ENCODE measurements at regions not wholly inside any gene's neighbourhood (a gene's known extent, or its start where the extent isn't known, plus 50 kb on each side); places are given as distances from the start of the nearest gene placed in this dataset.

GRCh38 chr5:118554981-118555380 is 433.4 kb downstream of the DTWD2 start:
- Histone ChIP-seq H3K4me1 (ENCODE audit: insufficient read depth, insufficient read length) (no peaks in the 10 kb centered on the region), H3K27me3 (ENCODE audit: insufficient read depth, insufficient read length) (no peaks in the 10 kb centered on the region), H3K9ac (ENCODE audit: insufficient read length, low read depth) (no peak overlapping the region), H3K36me3 (ENCODE audit: insufficient read depth, insufficient read length, low read length) (no peaks in the 10 kb centered on the region), H3K4me3 (ENCODE audit: insufficient read length, low read depth) (no peak overlapping the region), H3K9me3 (ENCODE audit: insufficient read depth, low read length) (no peaks in the 10 kb centered on the region)
- DNase-seq (ENCODE audit: low read depth, low spot score): no peak
- TF ChIP-seq SUZ12 (IDR thresholded peaks at IDR 0.05; ENCODE audit: extremely low read depth, insufficient read depth, insufficient read length) (no peak), YY1 (IDR thresholded peaks at IDR 0.05; ENCODE audit: insufficient read depth, insufficient read length) (no peak), ZNF274 (IDR thresholded peaks at IDR 0.05; ENCODE audit: low read depth, low read length) (no peak)

DNA sequence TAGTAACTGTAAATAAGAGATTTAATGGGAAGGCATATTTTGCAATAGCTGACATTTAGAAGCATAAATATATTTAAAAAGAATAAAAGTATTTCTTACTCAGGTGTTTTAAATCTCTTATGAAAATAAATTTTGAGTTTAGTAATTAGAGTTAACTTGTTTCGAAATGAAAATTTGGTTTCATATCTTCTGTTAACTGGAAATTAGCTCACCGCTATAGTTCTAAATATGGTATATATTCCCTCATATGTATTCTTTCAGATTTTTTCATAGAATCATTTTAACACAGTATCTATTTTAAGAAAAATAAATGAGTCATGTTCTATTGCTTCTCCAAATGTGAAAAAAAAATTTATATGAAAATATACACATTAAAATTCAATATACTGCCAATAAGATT is 434.1 kb downstream of the DTWD2 start:
- Histone ChIP-seq H3K9me3 (ENCODE audit: insufficient read depth, low read length) (no peaks in the 10 kb centered on the region), H3K4me1 (ENCODE audit: insufficient read depth, insufficient read length) (no peaks in the 10 kb centered on the region), H3K36me3 (ENCODE audit: insufficient read depth, insufficient read length, low read length) (no peaks in the 10 kb centered on the region), H3K4me3 (ENCODE audit: insufficient read length, low read depth) (no peak overlapping the region), H3K27me3 (ENCODE audit: insufficient read depth, insufficient read length) (no peaks in the 10 kb centered on the region), H3K9ac (ENCODE audit: insufficient read length, low read depth) (no peak overlapping the region)
- DNase-seq (ENCODE audit: low read depth, low spot score): no peak
- TF ChIP-seq YY1 (IDR thresholded peaks at IDR 0.05; ENCODE audit: insufficient read depth, insufficient read length) (no peak), ZNF274 (IDR thresholded peaks at IDR 0.05; ENCODE audit: low read depth, low read length) (no peak), SUZ12 (IDR thresholded peaks at IDR 0.05; ENCODE audit: extremely low read depth, insufficient read depth, insufficient read length) (no peak)

- TF ChIP-seq SUZ12 (IDR thresholded peaks at IDR 0.05; ENCODE audit: extremely low read depth, insufficient read depth, insufficient read length): no peak
- TF ChIP-seq ZNF274 (IDR thresholded peaks at IDR 0.05; ENCODE audit: low read depth, low read length): no peak
- TF ChIP-seq YY1 (IDR thresholded peaks at IDR 0.05; ENCODE audit: insufficient read depth, insufficient read length): no peak
- Histone ChIP-seq H3K9ac (ENCODE audit: insufficient read length, low read depth) (no peak overlapping the region), H3K36me3 (ENCODE audit: insufficient read depth, insufficient read length, low read length) (no peaks in the 10 kb centered on the region), H3K4me1 (ENCODE audit: insufficient read depth, insufficient read length) (no peaks in the 10 kb centered on the region), H3K9me3 (ENCODE audit: insufficient read depth, low read length) (no peaks in the 10 kb centered on the region), H3K4me3 (ENCODE audit: insufficient read length, low read depth) (no peak overlapping the region), H3K27me3 (ENCODE audit: insufficient read depth, insufficient read length) (no peaks in the 10 kb centered on the region)
- DNase-seq (ENCODE audit: low read depth, low spot score): peak; percentile 2
Measured at GRCh38 chr5:118553662-118554061, 434.7 kb downstream of the DTWD2 start.

DNA sequence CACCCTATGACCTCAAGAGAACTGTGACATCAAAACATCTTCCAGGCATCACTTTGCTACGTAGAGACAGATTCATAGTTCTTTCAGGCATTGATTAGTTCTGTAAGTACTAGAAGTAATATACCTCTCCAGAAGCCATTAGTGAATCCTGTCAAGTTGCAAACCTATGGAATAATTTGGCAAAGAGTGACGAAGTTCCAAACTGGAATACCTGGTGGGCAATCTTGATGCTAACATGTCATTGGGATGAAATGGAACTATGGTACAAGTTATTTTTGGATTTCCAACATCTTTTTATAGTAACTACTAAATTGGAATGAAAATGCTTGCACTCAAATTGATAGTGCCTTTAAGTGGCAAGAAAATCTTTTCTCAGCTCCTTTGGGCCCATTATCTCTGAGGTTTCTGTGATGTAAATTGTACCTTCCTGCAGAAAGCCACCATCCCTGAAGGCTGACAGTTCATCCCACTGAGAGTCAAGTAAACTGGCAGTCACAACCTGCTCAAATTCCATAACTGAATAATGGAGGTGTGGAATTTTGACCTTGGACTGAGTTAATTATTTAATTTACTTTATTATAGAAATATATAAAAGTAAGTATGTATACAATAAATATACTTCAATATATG is 435.5 kb downstream of the DTWD2 start:
- no peaks in the 10 kb centered on the region for H3K4me1 ChIP-seq (ENCODE audit: insufficient read depth, insufficient read length)
- no peak overlapping the region for H3K4me3 ChIP-seq (ENCODE audit: insufficient read length, low read depth)
- no peaks in the 10 kb centered on the region for H3K36me3 ChIP-seq (ENCODE audit: insufficient read depth, insufficient read length, low read length)
- TF ChIP-seq ZNF274 (IDR thresholded peaks at IDR 0.05; ENCODE audit: low read depth, low read length) (no peak), SUZ12 (IDR thresholded peaks at IDR 0.05; ENCODE audit: extremely low read depth, insufficient read depth, insufficient read length) (no peak), YY1 (IDR thresholded peaks at IDR 0.05; ENCODE audit: insufficient read depth, insufficient read length) (no peak)
- H3K27me3 ChIP-seq (ENCODE audit: insufficient read depth, insufficient read length): no peaks in the 10 kb centered on the region
- DNase-seq (ENCODE audit: low read depth, low spot score): no peak
- no peaks in the 10 kb centered on the region for H3K9me3 ChIP-seq (ENCODE audit: insufficient read depth, low read length)
- no peak overlapping the region for H3K9ac ChIP-seq (ENCODE audit: insufficient read length, low read depth)

GRCh38 chr5:118552146-118552545 is 436.2 kb downstream of the DTWD2 start:
- Histone ChIP-seq H3K4me3 (ENCODE audit: insufficient read length, low read depth) (no peak overlapping the region), H3K9me3 (ENCODE audit: insufficient read depth, low read length) (no peaks in the 10 kb centered on the region), H3K9ac (ENCODE audit: insufficient read length, low read depth) (no peak overlapping the region), H3K36me3 (ENCODE audit: insufficient read depth, insufficient read length, low read length) (no peaks in the 10 kb centered on the region), H3K27me3 (ENCODE audit: insufficient read depth, insufficient read length) (no peaks in the 10 kb centered on the region), H3K4me1 (ENCODE audit: insufficient read depth, insufficient read length) (no peaks in the 10 kb centered on the region)
- TF ChIP-seq SUZ12 (IDR thresholded peaks at IDR 0.05; ENCODE audit: extremely low read depth, insufficient read depth, insufficient read length): no peak
- no peak for TF ChIP-seq YY1 (IDR thresholded peaks at IDR 0.05; ENCODE audit: insufficient read depth, insufficient read length)
- TF ChIP-seq ZNF274 (IDR thresholded peaks at IDR 0.05; ENCODE audit: low read depth, low read length): no peak
- no peak for DNase-seq (ENCODE audit: low read depth, low spot score)

DNA sequence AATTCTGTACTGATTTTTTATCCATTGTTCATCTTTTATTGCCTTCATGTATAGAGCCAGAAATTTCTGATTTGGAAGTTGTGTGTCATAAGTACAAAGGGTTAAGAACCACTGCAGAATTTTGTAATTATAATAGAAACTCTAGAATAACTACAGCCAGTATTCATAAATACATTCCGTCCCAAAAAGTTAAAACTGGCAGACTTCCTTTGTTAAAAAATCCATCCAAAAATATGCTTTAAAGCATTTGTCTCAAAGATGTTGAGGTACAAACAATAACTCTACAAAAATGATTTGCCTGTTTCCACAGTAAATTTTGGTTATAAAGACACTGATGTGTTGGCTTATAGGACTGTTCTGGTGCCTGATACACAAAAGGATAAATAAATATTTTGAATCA is 436.6 kb downstream of the DTWD2 start:
- no peak for DNase-seq (ENCODE audit: low read depth, low spot score)
- Histone ChIP-seq H3K27me3 (ENCODE audit: insufficient read depth, insufficient read length) (no peaks in the 10 kb centered on the region), H3K4me1 (ENCODE audit: insufficient read depth, insufficient read length) (no peaks in the 10 kb centered on the region), H3K9ac (ENCODE audit: insufficient read length, low read depth) (no peak overlapping the region), H3K4me3 (ENCODE audit: insufficient read length, low read depth) (no peak overlapping the region), H3K9me3 (ENCODE audit: insufficient read depth, low read length) (no peaks in the 10 kb centered on the region), H3K36me3 (ENCODE audit: insufficient read depth, insufficient read length, low read length) (no peaks in the 10 kb centered on the region)
- TF ChIP-seq ZNF274 (IDR thresholded peaks at IDR 0.05; ENCODE audit: low read depth, low read length) (no peak), SUZ12 (IDR thresholded peaks at IDR 0.05; ENCODE audit: extremely low read depth, insufficient read depth, insufficient read length) (no peak), YY1 (IDR thresholded peaks at IDR 0.05; ENCODE audit: insufficient read depth, insufficient read length) (no peak)

DNA sequence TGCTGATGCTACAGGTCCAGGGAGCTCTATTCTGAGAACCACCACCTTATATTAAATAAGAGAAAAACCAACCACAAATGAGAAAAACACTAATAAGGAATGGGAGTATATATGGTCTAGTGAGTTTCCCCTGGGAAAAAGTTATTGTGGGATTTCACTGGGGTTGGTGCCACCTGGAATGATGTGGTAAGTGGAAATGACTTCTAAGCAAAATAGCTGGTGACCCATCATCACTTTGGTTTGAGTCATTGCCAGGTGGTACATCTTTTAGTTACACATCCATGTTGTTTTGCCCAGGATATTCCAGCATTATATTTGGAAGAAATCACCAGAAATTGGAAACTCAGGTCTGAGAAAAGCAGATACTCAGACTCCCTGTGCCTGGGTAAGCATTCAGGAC is 437.3 kb downstream of the DTWD2 start:
- H3K36me3 ChIP-seq (ENCODE audit: insufficient read depth, insufficient read length, low read length): no peaks in the 10 kb centered on the region
- H3K27me3 ChIP-seq (ENCODE audit: insufficient read depth, insufficient read length): no peaks in the 10 kb centered on the region
- H3K4me3 ChIP-seq (ENCODE audit: insufficient read length, low read depth): no peak overlapping the region
- H3K4me1 ChIP-seq (ENCODE audit: insufficient read depth, insufficient read length): no peaks in the 10 kb centered on the region
- DNase-seq (ENCODE audit: low read depth, low spot score): no peak
- no peak for TF ChIP-seq YY1 (IDR thresholded peaks at IDR 0.05; ENCODE audit: insufficient read depth, insufficient read length)
- TF ChIP-seq SUZ12 (IDR thresholded peaks at IDR 0.05; ENCODE audit: extremely low read depth, insufficient read depth, insufficient read length): no peak
- TF ChIP-seq ZNF274 (IDR thresholded peaks at IDR 0.05; ENCODE audit: low read depth, low read length): no peak
- H3K9me3 ChIP-seq (ENCODE audit: insufficient read depth, low read length): no peaks in the 10 kb centered on the region
- H3K9ac ChIP-seq (ENCODE audit: insufficient read length, low read depth): no peak overlapping the region

Measured in NT2/D1 (cell line).